Karpas-422 (cell line): ENCODE measurements at regions not wholly inside any gene's neighbourhood (a gene's known extent, or its start where the extent isn't known, plus 50 kb on each side); places are given as distances from the start of the nearest gene placed in this dataset.

Experiments used
- DNase-seq: peaks from one replicate; pipeline ENCODE4 v3.0.0-alpha.2; 2015
- H2AFZ ChIP-seq: fragments of 200-600 bp; sonication (generic); 2 replicates; pipeline ENCODE4 v1.6.1; 2014; ENCODE audit warnings: antibody characterized with exemption, low read length, mixed read lengths
- H3K27ac ChIP-seq: fragments of 200-600 bp; sonication (generic); 2 replicates; pipeline ENCODE4 v1.5.1; 2014; ENCODE audit warnings: mild to moderate bottlenecking, low read length, moderate library complexity
- H3K27me3 ChIP-seq: fragments of 200-600 bp; sonication (generic); 2 replicates; pipeline ENCODE4 v1.6.1; 2014; ENCODE audit warnings: low read length, mixed read lengths
- H3K36me3 ChIP-seq: fragments of 200-600 bp; sonication (generic); 2 replicates; pipeline ENCODE4 v1.6.1; 2014; ENCODE audit warnings: low read length, mixed read lengths; ENCODE audit not compliant: insufficient read depth
- H3K4me1 ChIP-seq: fragments of 200-600 bp; sonication (generic); 2 replicates; pipeline ENCODE4 v1.6.1; 2014; ENCODE audit warnings: mild to moderate bottlenecking, low read length, mixed read lengths
- H3K4me2 ChIP-seq: fragments of 200-600 bp; sonication (generic); 2 replicates; pipeline ENCODE4 v1.6.1; 2014; ENCODE audit warnings: low read length, low read depth, mild to moderate bottlenecking; ENCODE audit not compliant: poor library complexity, severe bottlenecking
- H3K4me3 ChIP-seq: fragments of 200-600 bp; sonication (generic); 2 replicates; pipeline ENCODE4 v1.5.1; 2014; ENCODE audit warnings: mild to moderate bottlenecking, antibody characterized with exemption, low read length, mixed read lengths
- H3K79me2 ChIP-seq: fragments of 200-600 bp; sonication (generic); 2 replicates; pipeline ENCODE4 v1.6.1; 2014; ENCODE audit warnings: mild to moderate bottlenecking, low read length, mixed read lengths
- H3K9ac ChIP-seq: fragments of 200-600 bp; sonication (generic); 2 replicates; pipeline ENCODE4 v1.6.0; 2014; ENCODE audit warnings: low read length
- H3K9me2 ChIP-seq: fragments of 200-600 bp; sonication (generic), shearing (Covaris generic); replicated peaks from 2 replicates; pipeline ENCODE4 v1.6.0; 2014; ENCODE audit warnings: mild to moderate bottlenecking, low read length, moderate library complexity; ENCODE audit not compliant: insufficient read depth
- H3K9me3 ChIP-seq: fragments of 300-700, 200-600 bp; sonication (generic); 2 replicates; pipeline ENCODE4 v1.6.1; 2014; ENCODE audit warnings: low read length, mixed read lengths
- H4K20me1 ChIP-seq: fragments of 200-600 bp; sonication (generic); 2 replicates; pipeline ENCODE4 v1.6.1; 2014; ENCODE audit warnings: mild to moderate bottlenecking, antibody characterized with exemption, low read length, low read depth; ENCODE audit not compliant: insufficient read depth

DNA sequence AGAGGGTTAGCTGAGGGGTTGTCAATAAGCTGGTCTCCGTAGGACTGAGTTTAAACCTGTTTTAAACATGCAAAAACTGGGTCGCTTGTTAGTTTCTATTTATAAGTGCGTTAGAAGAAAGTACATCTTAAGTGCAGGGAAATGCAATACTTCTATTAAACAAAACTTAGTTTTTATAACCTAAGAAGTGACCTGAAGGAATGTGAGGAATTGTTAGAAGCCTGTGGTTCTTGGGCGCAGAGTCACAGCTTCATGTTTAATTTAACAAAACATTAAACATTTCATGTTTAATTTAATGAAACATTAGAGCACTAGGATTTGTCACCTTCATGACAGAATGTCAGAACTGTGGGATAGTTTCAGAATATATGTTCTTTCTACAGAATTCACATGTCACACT lies 469.2 kb upstream of the WWC1 start:
- Histone ChIP-seq H3K36me3 (no peaks in the 10 kb centered on the region), H3K4me2 (no peak overlapping the region), H3K9ac (no peak overlapping the region), H3K79me2 (no peaks in the 10 kb centered on the region), H3K9me2 (no peaks in the 10 kb centered on the region), H3K27me3 (no peaks in the 10 kb centered on the region), H2AFZ (no peak overlapping the region), H4K20me1 (no peaks in the 10 kb centered on the region), H3K9me3 (no peaks in the 10 kb centered on the region), H3K27ac (no peak overlapping the region), H3K4me1 (no peaks in the 10 kb centered on the region), H3K4me3 (no peak overlapping the region)
- no peak for DNase-seq

DNA sequence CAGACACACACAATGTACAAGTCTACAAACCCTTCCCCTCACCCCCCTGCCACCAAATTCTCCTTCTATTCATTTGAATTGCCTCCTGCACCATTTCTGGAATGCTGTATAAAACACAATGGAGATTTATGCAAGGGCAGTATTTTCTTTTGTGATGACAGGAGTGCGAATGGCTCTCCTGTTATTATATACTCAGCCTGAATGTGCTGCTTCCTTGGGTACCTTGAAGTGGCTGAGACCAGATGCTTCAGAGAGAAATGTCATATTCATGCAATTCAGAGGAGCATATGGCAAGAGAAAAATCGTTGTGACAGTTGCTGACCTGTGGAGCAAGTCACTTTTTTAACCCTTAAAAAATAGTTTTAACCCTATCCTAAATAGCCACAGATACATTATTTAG lies 468.0 kb upstream of the WWC1 start:
- H3K9me2 ChIP-seq = no peaks in the 10 kb centered on the region
- H3K27ac ChIP-seq = no peak overlapping the region
- H3K27me3 ChIP-seq = no peaks in the 10 kb centered on the region
- H3K4me2 ChIP-seq = no peak overlapping the region
- no peaks in the 10 kb centered on the region for H4K20me1 ChIP-seq
- H3K79me2 ChIP-seq = no peaks in the 10 kb centered on the region
- no peak overlapping the region for H3K4me3 ChIP-seq
- H3K4me1 ChIP-seq = no peaks in the 10 kb centered on the region
- no peaks in the 10 kb centered on the region for H3K36me3 ChIP-seq
- no peaks in the 10 kb centered on the region for H3K9me3 ChIP-seq
- no peak overlapping the region for H3K9ac ChIP-seq
- no peak for DNase-seq
- no peak overlapping the region for H2AFZ ChIP-seq

DNA sequence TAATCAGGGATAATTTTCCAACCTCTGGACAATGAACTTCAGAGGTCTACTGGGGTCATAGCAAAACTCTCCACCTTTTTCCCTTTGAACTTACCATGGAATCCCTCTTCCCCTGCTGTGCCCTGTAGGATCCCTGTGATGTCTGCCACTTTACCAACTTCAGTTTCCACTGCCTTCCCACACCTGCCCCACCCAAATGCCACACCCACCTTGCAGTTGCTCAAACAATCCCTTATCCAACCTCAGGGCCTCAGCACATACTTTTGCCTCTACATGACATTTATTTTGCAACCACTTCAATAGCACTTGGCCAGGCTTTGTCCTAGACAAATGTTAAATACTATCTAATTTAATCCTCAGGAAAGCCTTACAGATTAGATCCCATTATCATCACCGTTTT lies 463.7 kb upstream of the WWC1 start:
- H3K4me2 ChIP-seq = no peak overlapping the region
- H3K9me2 ChIP-seq = no peaks in the 10 kb centered on the region
- no peak overlapping the region for H3K27ac ChIP-seq
- no peaks in the 10 kb centered on the region for H3K36me3 ChIP-seq
- H3K27me3 ChIP-seq = no peaks in the 10 kb centered on the region
- no peak overlapping the region for H3K9ac ChIP-seq
- H2AFZ ChIP-seq = no peak overlapping the region
- H3K79me2 ChIP-seq = no peaks in the 10 kb centered on the region
- no peak overlapping the region for H3K4me3 ChIP-seq
- no peaks in the 10 kb centered on the region for H4K20me1 ChIP-seq
- no peaks in the 10 kb centered on the region for H3K9me3 ChIP-seq
- no peaks in the 10 kb centered on the region for H3K4me1 ChIP-seq
- DNase-seq = no peak

DNA sequence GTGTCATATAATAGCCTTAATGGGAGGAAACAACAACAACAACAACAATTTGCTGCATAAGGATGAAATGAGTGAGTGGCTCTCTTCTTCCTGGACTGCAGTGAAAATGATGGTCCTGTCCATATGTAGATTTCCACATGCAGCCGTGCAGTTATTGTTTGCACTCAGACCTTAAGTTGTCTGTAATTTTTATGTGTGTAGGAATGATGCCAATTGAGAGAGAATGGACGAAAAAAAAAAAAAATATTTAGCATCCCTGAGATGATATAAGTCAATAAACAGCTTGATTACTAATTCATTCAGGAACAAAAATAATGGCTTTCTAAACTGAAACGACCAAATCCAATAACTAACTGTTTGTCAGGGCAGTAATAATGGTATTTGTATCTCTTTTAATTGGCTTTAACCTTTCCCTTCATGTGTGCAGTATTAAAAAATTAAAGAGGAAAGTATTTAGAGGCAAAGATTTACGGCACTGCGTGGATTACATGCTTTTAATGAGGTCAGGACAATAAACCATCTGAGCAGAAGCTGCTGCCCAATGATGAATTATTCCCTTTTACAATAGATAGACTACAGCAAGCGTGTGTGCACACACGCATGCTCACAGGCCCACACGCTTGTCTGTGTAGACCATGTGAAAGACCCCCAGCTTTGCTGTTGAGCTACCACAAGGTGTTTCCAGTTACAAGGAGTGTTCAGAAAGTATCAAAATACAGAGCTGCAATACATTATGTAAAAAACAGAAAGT lies 459.5 kb upstream of the WWC1 start:
- H3K4me2 ChIP-seq = no peak overlapping the region
- no peaks in the 10 kb centered on the region for H3K27me3 ChIP-seq
- H4K20me1 ChIP-seq = no peaks in the 10 kb centered on the region
- no peaks in the 10 kb centered on the region for H3K36me3 ChIP-seq
- no peaks in the 10 kb centered on the region for H3K9me3 ChIP-seq
- H3K9me2 ChIP-seq = no peaks in the 10 kb centered on the region
- H3K27ac ChIP-seq = no peak overlapping the region
- no peak overlapping the region for H3K4me3 ChIP-seq
- H2AFZ ChIP-seq = no peak overlapping the region
- no peak overlapping the region for H3K9ac ChIP-seq
- H3K79me2 ChIP-seq = no peaks in the 10 kb centered on the region
- no peak for DNase-seq
- H3K4me1 ChIP-seq = no peaks in the 10 kb centered on the region

DNA sequence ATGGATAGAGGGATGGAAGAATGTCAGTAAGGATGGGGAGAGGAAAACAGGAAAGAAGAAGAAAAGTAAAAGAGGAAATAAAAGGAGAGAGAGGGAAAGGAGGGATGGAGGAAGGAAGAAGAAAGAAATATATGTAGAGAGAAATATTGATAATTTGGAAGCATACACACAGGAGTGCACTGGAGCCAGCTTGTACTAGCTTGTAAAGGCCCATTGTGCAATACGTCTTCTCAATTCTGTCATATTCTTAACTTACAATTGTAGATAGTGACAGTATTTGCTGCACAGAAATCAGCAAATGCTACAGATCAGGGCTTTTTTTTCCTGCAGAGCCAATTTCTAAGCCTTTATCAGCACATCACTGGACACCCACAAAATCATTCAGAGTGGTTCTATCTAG lies 458.8 kb upstream of the WWC1 start:
- Histone ChIP-seq H3K4me1 (no peaks in the 10 kb centered on the region), H3K9me2 (no peaks in the 10 kb centered on the region), H4K20me1 (no peaks in the 10 kb centered on the region), H3K36me3 (no peaks in the 10 kb centered on the region), H3K9ac (no peak overlapping the region), H3K9me3 (no peaks in the 10 kb centered on the region), H3K4me2 (no peak overlapping the region), H3K4me3 (no peak overlapping the region), H2AFZ (no peak overlapping the region), H3K27me3 (no peaks in the 10 kb centered on the region), H3K79me2 (no peaks in the 10 kb centered on the region), H3K27ac (no peak overlapping the region)
- no peak for DNase-seq

DNA sequence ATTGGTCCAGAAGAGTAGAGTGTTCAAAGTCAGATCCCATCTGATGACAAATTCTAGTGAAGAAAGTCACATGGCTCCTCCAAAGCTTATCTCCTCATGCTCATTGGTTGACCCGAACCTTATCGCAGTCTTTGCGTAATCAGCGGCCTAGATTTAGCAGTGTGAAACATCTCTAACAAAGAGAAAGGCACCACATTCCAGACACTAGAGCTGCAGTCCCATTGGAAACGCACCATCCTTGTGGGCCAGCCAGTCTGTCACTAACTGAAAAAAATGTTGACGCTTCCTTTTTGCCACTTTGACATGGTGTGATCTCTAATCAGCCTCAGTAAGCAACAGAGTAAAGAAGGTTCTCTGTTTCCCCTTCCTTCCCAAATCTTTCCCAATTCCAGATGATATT lies 458.0 kb upstream of the WWC1 start:
- no peaks in the 10 kb centered on the region for H3K9me3 ChIP-seq
- DNase-seq = no peak
- H4K20me1 ChIP-seq = no peaks in the 10 kb centered on the region
- no peak overlapping the region for H3K27ac ChIP-seq
- H3K36me3 ChIP-seq = no peaks in the 10 kb centered on the region
- no peaks in the 10 kb centered on the region for H3K79me2 ChIP-seq
- H3K9me2 ChIP-seq = no peaks in the 10 kb centered on the region
- no peak overlapping the region for H2AFZ ChIP-seq
- no peak overlapping the region for H3K9ac ChIP-seq
- no peaks in the 10 kb centered on the region for H3K4me1 ChIP-seq
- no peaks in the 10 kb centered on the region for H3K27me3 ChIP-seq
- no peak overlapping the region for H3K4me2 ChIP-seq
- H3K4me3 ChIP-seq = no peak overlapping the region

DNA sequence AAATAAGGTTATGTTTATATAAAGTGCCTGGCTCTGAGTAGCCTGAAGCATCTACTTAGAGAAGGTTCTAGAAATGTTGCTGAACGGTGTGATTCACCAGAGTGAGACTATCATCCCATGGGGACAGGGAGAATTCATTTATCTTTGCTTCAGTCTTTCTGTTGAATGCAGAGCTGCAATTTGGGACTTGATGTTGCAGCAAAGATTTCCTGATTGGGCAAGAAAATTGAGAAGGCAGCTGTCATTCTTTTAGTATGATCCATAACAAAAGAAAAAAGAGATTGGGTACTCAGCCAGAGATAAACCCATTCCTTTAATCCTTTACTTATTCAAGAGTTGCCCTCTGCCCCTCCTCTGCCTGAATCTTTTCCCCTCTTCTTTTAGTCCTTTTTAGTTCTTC lies 456.3 kb upstream of the WWC1 start:
- Histone ChIP-seq H3K4me2 (no peak overlapping the region), H3K27me3 (no peaks in the 10 kb centered on the region), H3K9ac (no peak overlapping the region), H3K4me1 (no peaks in the 10 kb centered on the region), H4K20me1 (no peaks in the 10 kb centered on the region), H2AFZ (no peak overlapping the region), H3K36me3 (no peaks in the 10 kb centered on the region), H3K4me3 (no peak overlapping the region), H3K9me2 (no peaks in the 10 kb centered on the region), H3K9me3 (no peaks in the 10 kb centered on the region), H3K27ac (no peak overlapping the region), H3K79me2 (no peaks in the 10 kb centered on the region)
- DNase-seq = no peak

DNA sequence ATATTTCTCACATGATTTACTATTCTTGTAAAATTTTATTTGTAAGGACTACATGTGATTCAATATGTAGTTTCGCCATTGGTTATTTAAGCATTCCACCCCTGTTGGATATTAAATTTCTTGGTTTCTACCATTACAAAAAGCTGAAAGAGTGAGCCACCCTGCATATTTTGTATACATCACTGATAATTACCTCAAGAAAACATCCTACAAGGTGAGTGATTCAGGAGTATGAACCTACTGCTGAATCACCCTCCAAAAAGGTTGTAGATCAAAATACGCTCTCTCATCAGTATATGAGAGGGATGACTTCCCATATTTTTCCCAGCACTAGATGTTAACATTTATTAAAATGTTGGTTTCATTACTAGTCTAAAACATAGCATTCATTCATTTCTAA lies 454.3 kb upstream of the WWC1 start:
- Histone ChIP-seq H3K4me3 (no peak overlapping the region), H3K27ac (no peak overlapping the region), H3K9me3 (no peaks in the 10 kb centered on the region), H3K27me3 (no peaks in the 10 kb centered on the region), H2AFZ (no peak overlapping the region), H3K9ac (no peak overlapping the region), H4K20me1 (no peaks in the 10 kb centered on the region), H3K9me2 (no peaks in the 10 kb centered on the region), H3K36me3 (no peaks in the 10 kb centered on the region), H3K4me2 (no peak overlapping the region), H3K79me2 (no peaks in the 10 kb centered on the region), H3K4me1 (no peaks in the 10 kb centered on the region)
- no peak for DNase-seq

DNA sequence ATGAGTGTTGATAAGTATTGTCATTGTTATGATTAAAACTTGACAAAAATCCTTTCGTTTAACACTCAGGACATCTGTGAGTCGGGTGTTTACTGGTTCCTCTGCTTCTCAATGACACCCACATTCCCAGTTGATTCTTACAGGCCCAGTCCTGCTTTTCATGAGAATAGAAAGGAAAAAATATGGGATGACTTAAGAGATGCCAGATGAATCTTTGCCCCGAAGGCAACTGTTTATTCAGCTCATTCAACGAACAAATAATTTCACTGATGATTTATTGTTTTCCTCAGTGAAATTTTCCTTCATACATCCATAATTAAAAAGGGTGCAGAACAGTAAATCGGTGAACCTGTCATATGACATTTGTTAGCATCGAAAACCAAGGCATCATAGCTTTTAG lies 452.4 kb upstream of the WWC1 start:
- H3K27ac ChIP-seq = no peak overlapping the region
- no peaks in the 10 kb centered on the region for H3K36me3 ChIP-seq
- no peaks in the 10 kb centered on the region for H4K20me1 ChIP-seq
- H3K79me2 ChIP-seq = no peaks in the 10 kb centered on the region
- no peak for DNase-seq
- H3K27me3 ChIP-seq = no peaks in the 10 kb centered on the region
- H3K9ac ChIP-seq = no peak overlapping the region
- H2AFZ ChIP-seq = no peak overlapping the region
- H3K9me3 ChIP-seq = no peaks in the 10 kb centered on the region
- no peak overlapping the region for H3K4me2 ChIP-seq
- no peaks in the 10 kb centered on the region for H3K9me2 ChIP-seq
- no peak overlapping the region for H3K4me3 ChIP-seq
- H3K4me1 ChIP-seq = no peaks in the 10 kb centered on the region
